SH-SY5Y (cell line): ENCODE measurements at regions not wholly inside any gene's neighbourhood (a gene's known extent, or its start where the extent isn't known, plus 50 kb on each side); places are given as distances from the start of the nearest gene placed in this dataset.

Experiments
- GATA2 ChIP-seq: IDR thresholded peaks from 2 replicates; pipeline ENCODE4 v1.6.1; 2011; ENCODE audit warnings: mild to moderate bottlenecking, low read depth, low read length
- GATA3 ChIP-seq: IDR thresholded peaks from 2 replicates; pipeline ENCODE4 v1.6.1; 2011; ENCODE audit warnings: low read depth, mild to moderate bottlenecking, low read length, moderate library complexity

- TF ChIP-seq GATA2 (no peak), GATA3 (no peak)
Measured at GRCh38 chr1:175851749-175852148, 108.4 kb upstream of the TNR start.

DNA sequence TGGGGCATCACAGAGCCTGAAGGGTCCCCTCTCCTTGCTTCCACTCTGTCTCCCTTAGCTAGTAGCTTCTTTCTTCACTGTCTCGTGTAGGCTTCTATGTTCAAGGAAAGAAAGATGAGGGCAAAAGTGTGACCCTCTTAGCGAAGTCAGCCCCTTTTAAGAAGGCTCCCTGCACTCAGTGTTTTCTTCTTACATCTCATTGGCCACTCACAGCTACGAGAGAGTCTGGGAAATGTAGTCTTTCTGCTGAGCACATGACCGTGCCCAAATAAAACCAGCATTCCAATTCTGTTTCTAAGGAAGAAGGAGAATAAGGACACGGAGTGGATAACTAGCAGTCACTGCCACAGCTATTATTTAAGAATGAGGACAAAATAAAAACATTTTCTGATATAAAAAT is 104.9 kb upstream of the TNR start:
- TF ChIP-seq GATA2 (no peak), GATA3 (no peak)

GRCh38 chr1:175845985-175846384 is 102.6 kb upstream of the TNR start:
- TF ChIP-seq GATA2 (no peak), GATA3 (no peak)

- TF ChIP-seq GATA2, result no peak
- no peak for TF ChIP-seq GATA3
Measured at GRCh38 chr1:175845338-175845737, 101.9 kb upstream of the TNR start.

DNA sequence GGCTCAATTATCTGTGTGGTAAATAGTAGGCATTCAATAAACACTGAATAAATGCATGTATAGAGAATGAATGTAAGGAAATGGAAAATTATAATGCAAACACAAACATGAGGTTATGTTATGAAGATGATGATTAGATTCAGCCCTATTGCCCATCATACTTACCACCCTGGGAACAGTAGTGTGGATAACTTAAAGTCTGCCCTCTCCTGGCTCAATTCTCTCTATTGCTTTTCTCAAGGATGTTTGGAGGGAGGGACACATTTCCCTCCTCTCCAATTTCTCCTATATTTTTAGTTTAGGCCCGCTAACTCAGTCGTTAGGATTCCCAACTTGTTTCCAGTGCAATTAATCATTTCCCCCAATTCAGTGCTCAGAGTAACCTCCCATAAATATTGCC is 101.5 kb upstream of the TNR start:
- no peak for TF ChIP-seq GATA2
- TF ChIP-seq GATA3, result no peak

GRCh38 chr1:175842550-175842949 is 99.2 kb upstream of the TNR start:
- TF ChIP-seq GATA2 (no peak), GATA3 (no peak)

DNA sequence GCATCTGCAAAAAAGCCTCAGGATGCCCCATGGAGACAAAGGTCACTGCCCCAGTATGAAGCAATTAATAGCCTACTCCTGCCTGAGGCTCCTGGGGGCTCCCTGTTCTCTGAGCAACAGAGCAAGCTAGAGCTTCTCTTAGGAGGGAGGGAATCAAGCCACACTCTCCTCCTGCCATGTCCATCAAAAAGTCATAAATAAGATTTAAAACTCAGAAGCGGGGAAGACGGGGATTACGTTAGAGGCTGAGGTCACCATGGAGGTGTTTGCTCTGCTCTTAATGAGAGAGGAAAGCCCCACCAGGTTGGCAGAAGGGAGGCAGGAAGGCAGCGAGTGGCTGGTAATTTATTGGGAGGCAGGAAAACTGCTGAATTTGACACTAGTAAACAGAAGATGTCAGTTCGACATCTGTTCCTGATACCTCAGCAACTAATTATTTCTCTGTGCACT is 98.4 kb upstream of the TNR start:
- TF ChIP-seq GATA3 (no peak), GATA2 (no peak)

DNA sequence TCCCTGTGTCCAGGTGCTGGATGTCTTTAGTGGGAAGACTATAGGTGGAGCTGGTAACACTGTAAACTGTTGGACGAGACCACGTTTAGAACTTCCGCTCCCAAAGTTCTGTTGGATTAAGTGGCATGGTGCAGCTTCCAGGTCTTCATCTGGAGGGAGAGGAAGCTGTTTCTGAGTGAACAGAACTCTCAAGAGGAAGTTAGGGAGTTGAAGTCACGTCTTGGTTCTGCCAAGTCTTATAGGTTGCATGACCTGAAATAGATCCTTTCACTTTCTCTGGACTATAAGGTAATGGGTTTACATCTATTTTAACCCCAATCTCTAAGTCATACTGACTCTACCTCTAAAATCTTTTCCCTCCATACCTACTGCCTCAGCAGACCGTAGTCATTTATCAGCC is 97.4 kb upstream of the TNR start:
- no peak for TF ChIP-seq GATA2
- no peak for TF ChIP-seq GATA3

- TF ChIP-seq GATA3, result peak; percentile 66
- peak; percentile 92 for TF ChIP-seq GATA2
Measured at GRCh38 chr1:175839779-175840669, 96.6 kb upstream of the TNR start.

- no peak for TF ChIP-seq GATA2
- TF ChIP-seq GATA3, result no peak
Measured at GRCh38 chr1:175834597-175834996, 91.2 kb upstream of the TNR start.

DNA sequence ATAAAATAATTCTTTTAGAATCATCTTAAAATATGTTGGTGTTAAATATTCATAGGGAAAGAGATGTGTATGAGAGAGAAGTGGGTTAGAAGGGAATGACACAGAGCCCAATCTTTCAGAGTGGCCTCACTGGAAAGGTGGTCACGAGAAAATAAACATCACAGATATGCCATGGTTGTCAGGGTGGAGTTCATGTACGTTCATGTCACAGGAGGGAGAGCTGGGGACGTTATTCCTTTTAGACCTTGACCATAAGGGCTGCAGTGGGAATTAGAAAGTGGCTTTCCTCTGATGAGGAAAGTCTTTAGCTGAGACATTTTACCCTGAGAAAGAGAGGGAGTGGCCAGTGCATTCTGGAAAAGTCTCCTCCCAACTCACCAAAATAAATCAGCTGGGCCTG is 90.6 kb upstream of the TNR start:
- TF ChIP-seq GATA3 (no peak), GATA2 (no peak)

DNA sequence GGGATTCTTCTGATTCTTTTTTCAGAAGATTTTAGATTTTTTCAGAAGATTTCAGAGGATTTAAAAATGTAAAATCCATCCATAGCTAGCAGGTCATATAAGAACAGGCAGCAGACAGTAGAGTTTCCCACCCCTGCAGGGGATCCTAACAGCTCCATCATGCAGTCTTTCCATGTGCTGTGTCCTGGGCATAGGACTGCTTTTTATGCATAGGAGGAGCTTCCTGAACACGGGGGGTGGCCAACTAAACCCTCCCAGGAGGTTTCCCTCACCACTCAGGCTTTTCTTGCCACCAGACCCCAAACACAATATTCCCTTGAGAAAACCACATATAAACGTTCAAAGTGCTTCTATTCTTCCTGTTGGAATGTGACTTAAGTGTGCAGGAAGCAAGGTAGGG is 90.1 kb upstream of the TNR start:
- TF ChIP-seq GATA3 (no peak), GATA2 (no peak)

DNA sequence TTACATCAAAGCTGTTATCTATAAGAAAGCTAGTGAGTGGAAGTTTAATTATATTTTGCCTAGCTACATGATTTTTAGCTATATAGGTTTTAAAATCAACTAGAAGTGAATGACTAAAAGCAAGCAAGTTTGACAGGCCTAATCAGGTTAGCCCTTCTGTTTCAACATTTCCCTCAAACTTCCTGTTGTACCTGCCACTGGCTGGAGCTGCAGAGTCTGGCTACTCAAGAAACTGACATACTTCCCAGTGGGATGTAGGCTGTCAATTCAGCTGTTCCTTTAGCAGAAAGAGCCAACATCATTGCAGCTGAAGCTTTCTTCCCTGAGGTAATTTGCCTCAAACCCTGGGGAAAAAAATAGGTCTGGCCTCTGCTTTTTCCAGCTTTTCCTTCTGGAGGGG is 87.1 kb upstream of the TNR start:
- TF ChIP-seq GATA3 (no peak), GATA2 (no peak)

- TF ChIP-seq GATA3 (no peak), GATA2 (no peak)
Measured at GRCh38 chr1:175829845-175830244, 86.5 kb upstream of the TNR start.

DNA sequence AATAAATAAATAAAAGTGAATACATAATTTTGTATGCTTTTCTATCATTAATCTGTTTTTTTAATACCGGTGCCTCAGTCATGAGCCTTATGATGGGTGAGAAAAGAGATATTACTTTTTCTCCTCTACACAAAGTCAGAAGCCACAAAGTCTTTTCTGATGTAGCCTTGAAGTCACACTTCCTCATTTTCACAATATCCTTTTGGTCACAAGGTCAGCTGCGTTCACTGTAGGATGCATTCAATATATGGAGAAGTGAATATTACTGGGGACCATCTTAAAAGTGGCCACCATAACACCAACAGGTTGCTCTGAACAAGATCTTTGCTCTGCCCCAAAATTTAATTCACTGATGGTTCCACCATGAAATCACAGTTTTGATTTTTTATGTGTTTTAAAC is 83.3 kb upstream of the TNR start:
- TF ChIP-seq GATA3, result no peak
- TF ChIP-seq GATA2, result no peak

DNA sequence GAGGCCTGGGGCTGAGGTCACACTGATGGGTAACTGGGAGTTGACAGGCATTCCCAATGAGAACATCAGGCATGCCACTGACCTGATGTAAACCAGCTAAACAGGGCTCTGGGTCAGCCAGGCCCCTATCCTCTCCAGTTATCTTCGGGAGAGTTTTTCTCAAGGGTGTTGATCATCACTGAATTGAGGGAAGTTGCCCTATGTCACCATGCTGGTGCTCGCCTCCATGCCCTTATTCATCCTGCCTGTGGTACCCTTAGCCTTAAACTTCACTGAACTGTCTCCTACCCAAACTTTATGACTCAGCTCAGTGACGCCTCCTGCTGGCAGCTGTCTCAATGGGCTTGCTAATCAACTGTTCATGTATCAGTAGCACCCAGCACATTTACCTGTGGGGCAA is 80.7 kb upstream of the TNR start:
- no peak for TF ChIP-seq GATA3
- TF ChIP-seq GATA2, result no peak

DNA sequence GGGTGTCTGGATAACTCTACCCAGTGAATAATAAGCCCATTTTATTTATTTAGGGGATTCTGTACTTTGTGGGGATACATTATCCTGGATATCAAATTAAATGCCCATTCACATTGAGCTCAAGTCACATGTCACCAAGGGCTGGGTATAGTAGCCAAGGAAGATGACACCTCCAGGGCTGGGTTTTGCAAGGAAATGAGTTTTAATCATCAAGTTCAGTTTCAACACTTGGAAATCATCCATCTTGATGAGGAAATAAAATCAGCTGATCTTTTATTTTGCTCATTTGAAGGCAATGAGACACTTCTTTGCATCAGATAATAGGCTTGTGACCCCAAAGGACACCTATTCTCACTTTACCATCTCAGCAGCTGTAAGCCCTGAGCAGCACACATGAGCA is 80.0 kb upstream of the TNR start:
- no peak for TF ChIP-seq GATA2
- TF ChIP-seq GATA3, result no peak
